ENCODE measurements at regions not wholly inside any gene's neighbourhood (a gene's known extent, or its start where the extent isn't known, plus 50 kb on each side); places are given as distances from the start of the nearest gene placed in this dataset.

GRCh38 chr20:29299811-29300578 is 1957.5 kb upstream of the DEFB115 start:
- no peaks in the 10 kb centered on the region for H3K4me1 ChIP-seq
- TF ChIP-seq RCOR1 (IDR thresholded peaks at IDR 0.05; ENCODE audit: low read depth, low read length), result no peak
- FAIRE-seq (no peak), DNase-seq (ENCODE audit: low read depth in 1 of 2, low spot score in 1 of 2) (no peak), ATAC-seq (no peak)
- WGBS (ENCODE audit: missing lambda C conversion rate), result 74% methylated on average over 37 of the region's 49 CpGs
- no peak overlapping the region for H3K4me3 ChIP-seq
- ChIA-PET CTCF (no interaction called here), POLR2A (no interaction called here)
- H3K9me3 ChIP-seq, result peaks cover 4% of the 10 kb centered on the region; the same call in 1 of the 3 replicates
- H3K4me2 ChIP-seq, result no peak overlapping the region
- H3K27ac ChIP-seq, result no peak overlapping the region

- no peaks in the 10 kb centered on the region for H3K4me1 ChIP-seq
- FAIRE-seq, result no peak
- TF ChIP-seq CHD2 (IDR thresholded peaks at IDR 0.05; ENCODE audit: low read length, partially characterized antibody), result no peak
- no peak for TF ChIP-seq CHD4 (IDR thresholded peaks at IDR 0.05; ENCODE audit: borderline replicate concordance)
- no peak for TF ChIP-seq HMGXB4 (CRISPR knock-in tag; IDR thresholded peaks at IDR 0.05; ENCODE audit: borderline replicate concordance)
- TF ChIP-seq POLR2A (IDR thresholded peaks at IDR 0.05; ENCODE audit: low read length), result no peak
- TF ChIP-seq SMC3 (IDR thresholded peaks at IDR 0.05), result no peak
- TF ChIP-seq TFCP2L1 (CRISPR knock-in tag; IDR thresholded peaks at IDR 0.05), result no peak
- no peak for TF ChIP-seq FOXS1 (CRISPR knock-in tag; IDR thresholded peaks at IDR 0.05)
- no peak for TF ChIP-seq KDM5A (IDR thresholded peaks at IDR 0.05)
- TF ChIP-seq MYC (IDR thresholded peaks at IDR 0.05; ENCODE audit: borderline replicate concordance, low read length), result no peak
- TF ChIP-seq REST (IDR thresholded peaks at IDR 0.05), result no peak
Observed at GRCh38 chr20:29300579-29301551, 1956.6 kb upstream of the DEFB115 start.

GRCh38 chr20:29301624-29302259 is 1955.7 kb upstream of the DEFB115 start:
- TF ChIP-seq BCL3 (IDR thresholded peaks at IDR 0.05), result no peak
- TF ChIP-seq HEYL (CRISPR knock-in tag; IDR thresholded peaks at IDR 0.05), result no peak
- TF ChIP-seq NR3C1 (IDR thresholded peaks at IDR 0.05), result no peak
- TF ChIP-seq TFCP2L1 (CRISPR knock-in tag; IDR thresholded peaks at IDR 0.05), result no peak
- TF ChIP-seq ZNF302 (CRISPR knock-in tag; IDR thresholded peaks at IDR 0.05), result no peak
- TF ChIP-seq RFX5 (IDR thresholded peaks at IDR 0.05), result no peak
- no peak for TF ChIP-seq JUN (IDR thresholded peaks at IDR 0.05)
- TF ChIP-seq FOXS1 (CRISPR knock-in tag; IDR thresholded peaks at IDR 0.05), result no peak
- TF ChIP-seq POLR2AphosphoS2 (conservative IDR thresholded peaks at IDR 0.05; ENCODE audit: low read length), result no peak
- no peak for TF ChIP-seq BHLHE40 (IDR thresholded peaks at IDR 0.05; ENCODE audit: low read depth, low read length)
- no peak for TF ChIP-seq RNF2 (IDR thresholded peaks at IDR 0.05; ENCODE audit: borderline replicate concordance, low read depth)
- WGBS (ENCODE audit: missing lambda C conversion rate), result 71% methylated on average over 38 of the region's 46 CpGs
- Histone ChIP-seq H3K4me2 (no peak overlapping the region), H3K4me1 (no peaks in the 10 kb centered on the region), H3K4me3 (no peak overlapping the region), H3K27ac (no peak overlapping the region), H3K9me3 (peaks cover 4% of the 10 kb centered on the region; the same call in 1 of the 3 replicates)
- DNase-seq (ENCODE audit: low read depth in 1 of 2, low spot score in 1 of 2), result no peak
- ATAC-seq, result no peak
- FAIRE-seq, result no peak
- ChIA-PET CTCF (no interaction called here), POLR2A (no interaction called here)

More at GRCh38 chr20:29300579-29301551, 1956.6 kb upstream of the DEFB115 start:
- Histone ChIP-seq H3K27ac (no peak overlapping the region), H3K4me2 (no peak overlapping the region), H3K9me3 (peaks cover 4% of the 10 kb centered on the region; the same call in 1 of the 3 replicates), H3K4me3 (no peak overlapping the region)
- WGBS (ENCODE audit: missing lambda C conversion rate), result 65% methylated on average over 56 of the region's 88 CpGs
- ATAC-seq (no peak), DNase-seq (ENCODE audit: low read depth in 1 of 2, low spot score in 1 of 2) (no peak)
- CTCF ChIA-PET, result no interaction called here
- POLR2A ChIA-PET, result no interaction called here
